ENCODE measurements at regions not wholly inside any gene's neighbourhood (a gene's known extent, or its start where the extent isn't known, plus 50 kb on each side); places are given as distances from the start of the nearest gene placed in this dataset.

DNA sequence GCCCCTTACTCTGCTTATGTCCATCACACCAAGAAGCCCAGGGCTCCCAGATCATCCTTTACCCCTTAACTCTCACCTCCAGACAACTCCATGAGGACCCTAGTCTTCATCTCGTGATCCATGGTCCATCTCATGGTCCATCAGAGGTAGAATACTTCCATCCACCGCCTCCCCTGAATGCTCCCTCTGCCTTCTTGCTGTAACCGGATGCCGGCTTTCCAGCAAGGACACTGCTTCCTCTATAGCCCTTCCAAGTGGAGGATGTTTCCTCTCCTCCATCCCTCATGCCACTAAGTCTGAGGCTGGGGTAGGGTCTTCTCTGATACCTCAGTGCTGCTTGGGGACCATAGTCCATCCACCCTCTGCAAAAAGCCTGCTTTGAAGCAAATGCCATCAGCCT lies 118.6 kb upstream of the SIX2 start:
- TF ChIP-seq CTCF (conservative IDR thresholded peaks at IDR 0.05) = no peak
- no peak overlapping the region for H3K27ac ChIP-seq

GRCh38 chr2:45127321-45127720 lies 118.1 kb upstream of the SIX2 start:
- H3K27ac ChIP-seq = no peak overlapping the region
- TF ChIP-seq CTCF (conservative IDR thresholded peaks at IDR 0.05) = no peak

DNA sequence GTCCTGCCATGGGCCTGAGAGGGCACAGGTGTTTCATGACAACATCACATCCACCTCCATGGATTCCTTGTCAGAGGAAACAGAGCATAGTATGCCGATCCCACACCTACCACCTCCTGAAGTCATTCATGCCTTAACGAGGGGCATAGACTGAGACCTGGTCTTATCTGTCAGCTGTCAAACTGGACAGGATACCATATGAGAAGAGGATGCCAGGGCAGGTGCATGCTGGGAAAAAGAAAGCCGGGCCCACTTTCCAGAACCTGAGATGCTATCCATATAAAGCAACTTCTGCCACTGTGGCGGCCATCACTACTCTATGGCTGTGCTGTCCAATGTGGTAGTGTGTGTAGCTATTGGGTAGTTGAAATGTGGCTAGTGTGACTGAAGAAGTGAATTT lies 116.0 kb upstream of the SIX2 start:
- H3K27ac ChIP-seq = no peak overlapping the region
- TF ChIP-seq CTCF (conservative IDR thresholded peaks at IDR 0.05) = no peak

DNA sequence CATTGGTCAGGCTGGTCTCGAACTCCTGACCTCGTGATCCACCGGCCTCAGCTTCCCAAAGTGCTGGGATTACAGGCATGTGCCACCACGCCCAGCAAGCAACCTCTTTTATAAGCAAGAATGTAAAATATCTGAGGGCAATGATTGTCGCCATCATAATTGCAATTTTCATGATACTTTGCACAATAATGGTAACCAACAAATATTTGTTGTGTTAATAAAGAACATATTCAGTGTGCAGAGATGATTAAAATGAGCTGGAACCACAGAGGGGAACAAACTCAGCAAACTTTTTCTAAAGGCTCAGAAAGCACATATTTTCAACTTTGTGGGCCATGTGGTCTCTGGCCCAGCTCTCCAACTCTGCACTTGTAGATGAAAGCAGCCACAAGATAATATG lies 115.2 kb upstream of the SIX2 start:
- no peak overlapping the region for H3K27ac ChIP-seq
- TF ChIP-seq CTCF (conservative IDR thresholded peaks at IDR 0.05) = no peak

DNA sequence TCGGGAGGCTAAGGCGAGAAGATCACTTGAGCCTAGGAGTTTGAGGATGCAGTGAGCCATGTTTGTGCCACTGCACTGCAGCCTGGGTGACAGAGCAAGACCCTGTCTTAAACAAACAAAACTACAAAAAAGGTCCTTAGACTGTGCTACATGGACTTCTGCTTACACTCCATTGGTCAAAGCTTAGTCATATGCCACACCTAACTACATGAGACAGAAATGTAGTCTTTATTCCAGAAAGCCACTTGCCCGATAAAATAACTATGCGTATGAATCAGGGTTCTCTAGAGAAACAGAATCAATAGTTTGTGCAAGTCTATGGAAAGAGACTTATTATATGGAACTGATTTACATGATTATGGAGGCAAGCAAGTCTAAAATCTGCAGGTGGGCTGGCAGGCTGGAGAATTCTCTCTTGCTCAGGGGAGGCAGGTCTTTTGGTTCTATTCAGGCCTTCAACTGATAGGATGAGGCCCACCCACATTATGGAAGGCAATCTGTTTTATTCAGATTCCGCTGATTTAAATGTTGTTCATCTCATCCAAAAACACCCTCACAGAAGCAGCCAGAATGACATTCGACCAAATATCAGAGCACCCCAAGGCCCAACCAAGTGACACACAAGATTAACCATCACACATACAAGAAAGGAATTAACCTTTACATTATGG lies 114.4 kb upstream of the SIX2 start:
- no peak for TF ChIP-seq CTCF (conservative IDR thresholded peaks at IDR 0.05)
- no peak overlapping the region for H3K27ac ChIP-seq

DNA sequence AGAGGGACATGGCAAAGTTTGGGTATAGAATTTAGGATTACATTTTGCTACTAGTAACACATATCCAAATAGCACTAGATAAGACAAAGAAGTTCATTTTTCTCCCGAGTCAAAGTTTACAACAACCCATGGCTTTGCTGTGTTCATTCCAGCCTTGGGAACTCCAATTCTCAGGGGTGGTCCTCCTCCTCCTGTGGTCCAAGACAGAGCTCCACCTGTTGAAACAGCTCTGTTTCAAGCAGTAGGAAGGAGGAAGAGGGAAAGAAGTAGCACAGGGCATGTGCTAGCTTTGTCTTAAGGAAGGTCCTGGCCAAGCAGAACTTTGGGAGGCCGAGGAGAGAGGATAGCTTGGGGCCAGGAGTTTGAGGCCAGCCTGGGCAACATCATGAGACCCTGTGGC lies 113.8 kb upstream of the SIX2 start:
- no peak for TF ChIP-seq CTCF (conservative IDR thresholded peaks at IDR 0.05)
- H3K27ac ChIP-seq = no peak overlapping the region

DNA sequence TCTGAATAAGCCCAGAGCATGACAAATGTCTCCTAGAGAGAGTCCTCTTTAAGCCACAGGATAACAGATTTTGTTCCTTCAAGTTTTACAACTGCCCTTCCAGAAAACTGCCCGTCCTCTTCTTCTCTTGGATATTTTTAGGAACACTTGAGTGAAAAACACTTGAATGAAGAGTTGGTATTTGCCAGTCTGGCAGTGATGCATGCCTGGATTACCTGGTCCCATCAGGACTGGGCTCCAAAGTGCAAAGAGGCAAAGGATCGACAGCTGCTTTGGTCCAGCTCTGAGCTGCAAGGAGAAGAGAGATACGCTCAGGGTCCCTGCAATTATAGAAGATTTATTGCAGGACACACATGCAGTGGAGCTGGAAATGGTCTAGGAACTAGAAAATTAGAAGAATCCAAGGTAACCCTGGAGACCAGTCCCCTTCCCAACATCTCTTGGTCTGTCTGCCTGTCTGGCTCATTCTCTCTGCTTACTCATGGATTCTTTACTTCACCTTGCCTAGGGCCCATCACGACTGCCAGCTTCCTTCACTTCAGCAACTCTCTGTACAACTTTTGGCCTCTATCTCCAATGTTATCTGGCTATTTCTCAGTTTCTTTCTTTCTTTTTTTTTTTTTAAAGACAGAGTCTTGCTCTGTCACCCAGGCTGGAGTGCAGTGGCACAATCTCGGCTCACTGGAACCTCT lies 112.1 kb upstream of the SIX2 start:
- no peak for TF ChIP-seq CTCF (conservative IDR thresholded peaks at IDR 0.05)
- no peak overlapping the region for H3K27ac ChIP-seq

Measured in VCaP (cell line).